ENCODE measurements at regions not wholly inside any gene's neighbourhood (a gene's known extent, or its start where the extent isn't known, plus 50 kb on each side); places are given as distances from the start of the nearest gene placed in this dataset.

DNA sequence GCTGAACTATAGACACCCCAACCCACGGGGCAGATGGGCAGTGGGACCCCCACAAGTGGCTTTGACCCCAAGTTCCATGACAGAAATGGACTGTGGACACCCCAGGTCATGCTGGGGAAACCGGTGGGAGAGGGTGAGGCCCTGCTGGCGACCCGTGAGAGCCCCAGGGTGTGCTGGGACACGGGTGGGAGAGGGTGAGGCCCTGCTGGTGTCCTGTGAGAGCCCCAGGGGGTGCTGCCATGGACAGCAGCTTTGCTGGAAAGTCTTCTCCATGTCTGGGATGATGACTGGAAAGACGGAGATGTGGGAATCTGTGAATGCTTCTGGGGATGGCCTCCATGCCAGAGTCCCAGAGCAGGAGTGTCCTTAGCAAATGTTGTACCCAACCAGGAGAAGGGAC, 148.4 kb downstream of the URI1 start:
- no peak for DNase-seq (ENCODE audit: low spot score)
- no peak overlapping the region for H3K4me3 ChIP-seq
- no peak overlapping the region for H3K27ac ChIP-seq
- TF ChIP-seq, protein P1, sequence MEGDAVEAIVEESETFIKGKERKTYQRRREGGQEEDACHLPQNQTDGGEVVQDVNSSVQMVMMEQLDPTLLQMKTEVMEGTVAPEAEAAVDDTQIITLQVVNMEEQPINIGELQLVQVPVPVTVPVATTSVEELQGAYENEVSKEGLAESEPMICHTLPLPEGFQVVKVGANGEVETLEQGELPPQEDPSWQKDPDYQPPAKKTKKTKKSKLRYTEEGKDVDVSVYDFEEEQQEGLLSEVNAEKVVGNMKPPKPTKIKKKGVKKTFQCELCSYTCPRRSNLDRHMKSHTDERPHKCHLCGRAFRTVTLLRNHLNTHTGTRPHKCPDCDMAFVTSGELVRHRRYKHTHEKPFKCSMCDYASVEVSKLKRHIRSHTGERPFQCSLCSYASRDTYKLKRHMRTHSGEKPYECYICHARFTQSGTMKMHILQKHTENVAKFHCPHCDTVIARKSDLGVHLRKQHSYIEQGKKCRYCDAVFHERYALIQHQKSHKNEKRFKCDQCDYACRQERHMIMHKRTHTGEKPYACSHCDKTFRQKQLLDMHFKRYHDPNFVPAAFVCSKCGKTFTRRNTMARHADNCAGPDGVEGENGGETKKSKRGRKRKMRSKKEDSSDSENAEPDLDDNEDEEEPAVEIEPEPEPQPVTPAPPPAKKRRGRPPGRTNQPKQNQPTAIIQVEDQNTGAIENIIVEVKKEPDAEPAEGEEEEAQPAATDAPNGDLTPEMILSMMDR (IDR thresholded peaks at IDR 0.05) = no peak

DNA sequence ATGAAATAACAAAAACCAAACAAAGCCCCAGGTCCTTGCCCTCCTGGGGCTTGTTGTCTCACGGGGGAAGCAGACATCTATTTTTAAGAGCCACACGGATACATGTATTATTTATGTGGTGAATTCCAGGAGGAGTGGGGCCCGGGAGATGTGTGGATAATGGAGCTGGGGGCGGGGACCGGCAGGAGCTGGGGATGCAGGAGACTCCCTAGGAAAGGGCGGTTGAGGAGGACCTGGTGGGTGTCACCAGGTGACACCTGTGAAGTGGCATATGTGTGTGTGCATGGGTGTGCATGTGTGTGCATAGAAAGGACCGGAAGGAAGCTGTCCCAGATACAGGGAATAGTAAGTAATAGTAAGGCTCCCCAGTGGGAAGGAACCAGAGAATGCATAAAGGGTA, 148.9 kb downstream of the URI1 start:
- no peak overlapping the region for H3K4me3 ChIP-seq
- no peak for DNase-seq (ENCODE audit: low spot score)
- TF ChIP-seq, protein P1 (IDR thresholded peaks at IDR 0.05) = no peak
- H3K27ac ChIP-seq = no peak overlapping the region

DNA sequence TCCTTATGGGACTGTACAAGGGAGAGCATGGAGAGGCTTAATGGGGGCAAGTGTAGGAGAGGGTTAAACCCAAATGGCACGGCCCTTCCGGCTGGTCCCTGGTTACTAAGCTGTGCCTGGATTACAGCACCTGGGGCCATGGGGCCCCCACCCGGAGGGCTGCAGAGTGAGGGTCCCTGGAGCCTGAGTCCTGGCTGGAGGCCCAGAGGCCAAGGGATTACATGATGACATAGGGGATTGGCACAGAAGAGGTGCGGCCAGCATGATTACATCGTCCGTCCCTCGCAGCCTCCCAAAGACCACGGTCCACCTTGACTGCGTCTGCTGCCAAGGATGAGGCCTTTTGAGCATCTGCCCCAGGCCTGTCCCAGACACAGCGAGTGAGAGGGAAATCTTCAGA, 149.4 kb downstream of the URI1 start:
- no peak for DNase-seq (ENCODE audit: low spot score)
- Histone ChIP-seq H3K27ac (no peak overlapping the region), H3K4me3 (no peak overlapping the region)
- TF ChIP-seq, protein P1 (IDR thresholded peaks at IDR 0.05) = no peak

DNA sequence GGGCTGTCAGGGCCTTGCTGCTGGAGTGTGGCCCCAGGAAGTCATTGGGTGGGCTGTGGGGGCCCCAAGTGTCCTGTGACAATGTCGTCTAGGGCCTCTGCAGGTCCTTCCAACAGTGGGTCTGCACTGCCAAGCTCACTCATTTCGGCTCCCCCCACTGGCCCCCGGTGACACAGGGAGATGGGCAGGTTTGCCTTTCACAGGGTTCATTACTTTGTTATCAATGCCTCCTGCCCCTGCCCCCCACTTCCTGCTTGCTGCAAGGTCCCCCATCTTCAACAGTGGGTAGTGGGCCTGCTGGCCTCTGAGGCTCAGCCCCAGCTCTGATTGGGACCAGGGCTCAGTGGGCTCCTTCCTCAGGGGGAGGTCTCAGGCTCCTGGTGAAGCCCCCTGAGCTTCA, 149.8 kb downstream of the URI1 start:
- TF ChIP-seq, protein P1 (IDR thresholded peaks at IDR 0.05) = no peak
- Histone ChIP-seq H3K4me3 (no peak overlapping the region), H3K27ac (no peak overlapping the region)
- DNase-seq (ENCODE audit: low spot score) = no peak

DNA sequence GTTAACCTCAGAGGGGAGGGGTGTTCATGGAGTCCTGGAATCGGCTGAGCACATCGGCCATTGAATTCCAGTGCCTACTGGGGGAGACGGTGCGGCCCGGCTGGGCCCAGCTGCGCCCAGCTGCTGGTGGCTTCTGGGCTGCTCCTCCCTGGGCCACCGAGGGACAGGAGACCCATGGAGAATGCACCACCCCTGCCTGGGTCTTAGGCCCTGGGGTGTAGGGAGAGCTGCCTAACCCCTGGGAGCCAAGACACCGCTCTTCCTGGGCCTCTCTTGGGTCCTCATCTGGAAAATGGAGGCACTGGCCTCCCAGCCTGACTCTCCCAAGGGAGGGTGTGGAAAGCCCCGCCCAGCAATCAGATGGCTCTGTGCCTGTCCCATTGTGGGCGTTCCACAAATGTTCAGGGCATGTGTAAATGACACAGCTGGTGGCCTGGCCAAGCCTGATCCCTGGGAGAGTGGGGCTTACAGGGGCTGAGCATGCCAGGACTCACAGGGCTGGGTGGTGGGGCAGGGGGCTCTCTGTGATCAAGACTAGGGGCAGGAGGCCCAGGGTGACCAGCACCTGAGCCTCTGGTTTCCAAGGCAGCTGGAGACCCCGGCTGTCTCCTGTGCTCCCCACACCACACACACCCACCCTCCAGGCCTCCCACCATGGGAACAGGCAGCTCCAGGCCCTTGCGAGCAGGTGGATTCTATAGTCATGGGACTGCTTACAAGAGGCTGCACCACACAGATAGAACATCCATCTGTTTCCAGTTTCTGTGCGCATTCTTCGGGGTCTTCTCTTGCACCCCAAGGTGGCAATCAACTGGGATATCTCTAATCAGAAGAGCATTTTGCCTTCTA, 150.9 kb downstream of the URI1 start:
- TF ChIP-seq, protein P1 (IDR thresholded peaks at IDR 0.05) = no peak
- Histone ChIP-seq H3K27ac (no peak overlapping the region), H3K4me3 (no peak overlapping the region)
- DNase-seq (ENCODE audit: low spot score) = no peak

DNA sequence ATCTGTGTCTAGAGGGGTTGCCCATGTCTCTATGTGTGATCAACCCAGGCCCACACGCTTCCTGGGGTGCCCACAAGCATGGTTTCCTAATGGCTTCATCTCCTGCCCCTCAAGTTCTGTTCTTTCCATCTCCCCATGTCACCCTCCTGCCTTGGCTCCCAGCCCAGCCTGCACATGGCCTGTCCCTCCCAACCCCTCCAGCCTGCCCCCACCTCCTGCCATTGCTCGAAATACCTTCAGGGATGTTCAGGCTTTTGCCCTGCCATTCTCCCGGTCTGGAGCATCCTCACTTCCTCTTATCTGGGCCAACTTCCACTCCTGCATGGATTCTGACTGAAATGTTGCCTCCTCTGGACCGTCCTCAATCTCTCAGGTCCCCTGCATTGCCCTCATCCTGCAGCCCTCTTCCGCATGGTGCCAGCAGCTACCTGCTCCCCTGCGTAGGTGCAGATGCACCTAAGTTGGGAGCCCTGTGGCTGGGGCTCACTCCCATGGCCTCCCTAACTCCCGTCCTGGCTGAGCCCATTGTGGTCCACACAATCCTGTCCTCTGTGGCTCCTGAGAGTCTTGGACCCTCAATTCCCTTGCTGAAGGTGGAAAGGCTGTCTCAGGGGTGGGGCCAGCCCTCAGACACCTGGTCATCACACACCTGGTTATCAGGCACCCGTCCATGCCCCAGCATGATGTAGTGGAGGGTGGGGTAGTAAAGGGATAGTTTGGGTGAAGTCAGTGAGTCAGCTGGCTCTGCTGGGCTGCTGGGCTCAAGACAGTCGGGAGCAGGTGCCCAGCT, 152.1 kb downstream of the URI1 start:
- Histone ChIP-seq H3K27ac (no peak overlapping the region), H3K4me3 (no peak overlapping the region)
- TF ChIP-seq, protein P1 (IDR thresholded peaks at IDR 0.05) = no peak
- DNase-seq (ENCODE audit: low spot score) = no peak
